Urothelium cell line (cell line): ENCODE measurements at regions not wholly inside any gene's neighbourhood (a gene's known extent, or its start where the extent isn't known, plus 50 kb on each side); places are given as distances from the start of the nearest gene placed in this dataset.
"Not testable (repeated sequence)": the region's sequence is repeated elsewhere in the genome, so short reads cannot be mapped to it uniquely, and the experiment has no call there.

Source experiments
- DNase-seq: peaks from one replicate; pipeline ENCODE4 v3.0.0; 2011; ENCODE audit warnings: low spot score, mixed read lengths
- FAIRE-seq: peaks from 2 replicates; lab custom pipeline; 2011; peaks lifted over from hg19 to GRCh38; lab: Jason Lieb, UNC

GRCh38 chr12:68537571-68537970 lies 73.1 kb upstream of the RAP1B start:
- FAIRE-seq (no peak), DNase-seq (no peak)

- no peak for DNase-seq
- FAIRE-seq: no peak
Measured at GRCh38 chr12:68538726-68539614, 71.7 kb upstream of the RAP1B start.

DNA sequence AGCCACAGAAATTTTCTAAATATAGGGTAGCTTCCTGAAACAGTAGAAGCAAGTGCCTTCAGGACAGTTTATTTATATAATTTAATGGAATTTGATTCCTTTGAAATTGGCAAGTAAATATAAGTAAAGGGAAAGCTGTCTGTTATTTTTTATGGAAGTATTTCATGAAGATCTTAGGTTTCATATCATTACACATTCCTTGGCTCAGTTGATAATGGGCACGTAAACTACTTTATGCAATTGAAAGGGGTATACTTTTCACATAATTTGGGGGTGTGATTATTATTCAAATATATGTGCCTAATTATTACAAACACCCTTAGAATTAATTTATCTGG lies 71.1 kb upstream of the RAP1B start:
- DNase-seq (no peak), FAIRE-seq (no peak)

DNA sequence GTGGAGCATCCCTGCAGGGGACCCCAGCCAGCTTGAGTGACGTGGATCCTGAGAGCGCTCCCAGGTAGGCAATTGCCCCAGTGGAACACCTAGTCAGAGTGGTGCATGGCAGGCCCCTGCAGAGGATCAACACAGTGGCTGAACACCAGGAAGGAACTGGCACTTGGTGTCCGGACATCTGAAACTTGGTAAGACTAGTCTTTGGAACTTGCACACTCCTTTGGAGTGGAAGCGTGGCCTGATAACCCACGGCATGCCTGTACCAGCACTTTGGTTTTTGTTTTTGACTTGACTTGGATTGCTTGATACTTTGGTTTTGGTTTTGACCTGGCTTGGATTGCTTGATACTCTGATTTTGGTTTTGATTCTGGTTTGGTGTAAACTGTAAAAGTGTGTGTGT lies 69.9 kb upstream of the RAP1B start:
- not testable (repeated sequence) for FAIRE-seq, DNase-seq

DNA sequence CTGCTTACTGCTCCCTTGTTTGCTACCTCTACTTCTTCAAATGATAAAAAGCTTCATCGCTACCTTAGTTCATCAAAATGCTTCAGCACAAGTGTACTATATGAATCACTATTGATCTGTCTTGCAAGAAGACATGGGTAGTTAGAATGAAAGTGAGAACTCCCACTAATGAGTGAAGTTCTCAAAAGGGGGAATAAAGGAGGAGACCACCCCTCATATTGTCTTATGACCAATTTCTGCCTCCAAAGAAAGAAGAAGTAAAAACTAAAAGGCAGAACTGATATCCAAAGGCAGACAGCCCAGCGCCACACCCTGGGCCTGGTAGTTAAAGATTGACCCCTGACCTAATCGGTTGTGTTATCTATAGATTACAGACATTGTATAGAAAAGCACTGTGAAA lies 63.4 kb upstream of the RAP1B start:
- FAIRE-seq, DNase-seq: not testable (repeated sequence)

DNA sequence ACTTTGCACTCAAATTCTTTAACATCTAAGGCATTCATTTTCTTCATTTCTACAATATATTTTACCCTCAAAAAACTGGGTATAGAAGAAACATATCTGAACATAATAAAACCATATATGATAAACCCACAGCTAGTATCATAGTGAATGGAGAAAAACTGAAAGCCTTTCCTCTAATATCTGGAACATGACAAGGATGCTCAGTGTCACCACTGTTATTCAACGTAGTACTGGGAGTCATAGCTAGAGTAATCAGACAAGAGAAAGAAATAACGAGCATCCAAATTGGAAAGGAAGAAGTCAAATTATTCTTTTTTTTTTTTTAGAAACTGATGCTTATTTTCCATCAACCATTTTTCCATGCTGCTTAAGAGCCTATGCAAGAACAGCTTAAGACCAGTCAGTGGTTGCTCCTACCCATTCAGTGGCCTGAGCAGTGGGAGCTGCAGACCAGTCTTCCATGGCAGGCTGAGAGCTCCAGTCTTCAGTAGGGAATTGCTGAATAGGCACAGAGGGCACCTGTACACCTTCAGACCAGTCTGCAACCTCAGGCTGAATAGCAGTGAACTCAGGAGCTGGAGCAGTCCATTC lies 58.0 kb upstream of the RAP1B start:
- not testable (repeated sequence) for DNase-seq, FAIRE-seq

DNA sequence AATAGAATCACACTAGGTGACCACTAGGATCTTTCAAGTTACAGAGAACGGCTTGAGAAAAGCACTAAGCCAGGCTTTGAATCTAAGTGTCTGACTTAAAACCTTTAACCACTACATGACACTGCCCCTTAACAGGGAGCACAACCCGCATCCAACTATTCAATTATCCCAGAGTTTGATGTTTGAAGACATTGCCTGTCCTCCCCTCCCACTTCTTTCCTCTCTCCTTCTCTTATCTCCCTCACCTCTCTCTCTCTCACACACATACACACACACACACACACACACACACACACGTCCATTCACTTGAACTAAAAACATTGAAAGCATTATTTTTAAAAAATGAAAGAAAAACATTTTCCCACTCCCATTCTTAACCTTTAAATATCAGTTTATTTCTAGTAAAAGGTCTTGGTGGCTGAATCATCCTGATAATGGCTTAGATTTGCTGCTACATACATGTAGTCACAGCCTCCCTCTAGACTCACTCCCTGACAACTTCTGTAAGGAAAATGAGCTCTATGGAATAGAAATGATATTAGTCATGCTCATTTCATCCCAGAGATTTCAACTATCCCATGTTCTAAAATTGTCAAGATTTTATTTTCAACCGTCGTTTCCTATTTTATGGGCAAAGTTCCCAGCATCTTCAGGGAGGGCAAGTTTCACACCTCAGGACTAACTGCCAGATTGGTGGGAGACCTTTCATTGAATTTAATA lies 53.5 kb upstream of the RAP1B start:
- DNase-seq: peak; percentile 17
- FAIRE-seq: no peak

- DNase-seq (no peak), FAIRE-seq (no peak)
Measured at GRCh38 chr12:68559246-68559645, 51.5 kb upstream of the RAP1B start.

DNA sequence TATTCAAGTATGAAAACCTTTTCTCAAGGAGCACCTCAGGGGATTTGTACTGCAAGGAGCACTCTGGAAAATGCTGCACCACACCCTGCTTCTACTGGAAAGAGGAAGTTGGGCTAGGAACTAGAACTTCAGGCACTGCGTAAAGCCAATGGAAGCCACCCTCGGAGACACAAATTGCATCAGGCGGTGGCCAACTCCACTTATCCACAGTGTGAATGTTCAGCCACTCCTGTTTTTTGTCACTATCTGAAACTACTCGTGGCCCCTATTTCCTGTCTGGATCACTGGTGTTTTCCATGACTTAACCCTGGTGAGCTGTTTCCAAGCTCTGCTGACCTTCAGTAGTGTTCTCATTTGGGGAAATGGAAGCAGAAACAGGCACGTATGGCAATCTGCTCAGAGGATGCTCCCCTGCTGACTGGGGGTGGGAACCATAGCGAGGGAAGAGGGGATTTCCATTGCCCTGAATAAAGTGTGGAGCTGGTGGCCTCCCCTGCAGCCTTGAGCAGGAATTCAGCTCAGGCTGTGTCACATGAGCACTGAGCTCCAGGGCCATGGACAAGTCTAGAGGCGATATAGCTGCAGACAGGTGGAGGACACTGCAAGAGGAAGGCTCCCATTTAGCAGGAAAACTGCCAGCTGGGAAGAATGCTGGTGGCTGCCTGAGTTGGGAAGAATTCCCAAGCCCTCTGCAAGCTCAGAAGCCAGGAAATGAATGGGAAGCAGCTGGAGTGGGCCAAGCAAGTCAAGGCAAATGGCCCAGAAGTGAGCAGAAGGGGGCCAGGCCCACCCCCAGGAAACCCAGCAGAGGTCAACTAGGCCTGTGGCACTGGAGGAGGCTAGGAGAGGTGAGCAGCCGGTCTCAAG lies 50.5 kb upstream of the RAP1B start:
- FAIRE-seq: no peak
- no peak for DNase-seq

GRCh38 chr12:68560851-68561422 lies 49.8 kb upstream of the RAP1B start:
- FAIRE-seq (no peak), DNase-seq (no peak)
